ENCODE measurements at regions not wholly inside any gene's neighbourhood (a gene's known extent, or its start where the extent isn't known, plus 50 kb on each side); places are given as distances from the start of the nearest gene placed in this dataset.

DNA sequence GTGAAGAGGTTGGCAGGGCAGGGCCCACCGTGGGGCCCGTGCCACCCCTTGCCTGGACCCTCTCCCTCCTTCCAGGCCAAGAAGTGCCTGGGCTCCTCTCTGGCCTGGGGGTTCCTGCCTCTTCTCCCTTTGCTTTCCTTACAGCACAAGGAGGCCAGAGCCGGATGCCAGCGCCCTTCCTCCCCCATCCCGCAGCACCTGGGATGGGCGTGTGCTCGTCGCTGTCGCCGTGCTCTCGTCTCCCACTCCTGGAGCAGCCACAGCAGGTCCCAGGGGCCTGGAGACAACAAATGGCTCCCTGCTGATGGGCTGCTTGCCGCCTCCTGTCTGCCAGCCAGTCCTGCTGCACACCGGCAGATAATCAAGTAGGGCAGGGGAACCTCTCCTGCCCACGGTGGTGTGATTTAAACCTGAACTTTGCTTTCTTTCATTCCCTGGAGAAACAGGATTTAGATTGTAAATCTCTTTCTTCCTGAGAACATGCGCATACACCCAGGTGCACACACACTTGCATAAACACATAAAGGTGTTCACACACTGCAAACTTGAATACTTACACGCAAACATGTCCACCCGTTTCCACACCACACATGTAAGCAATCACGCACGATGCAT is 50.8 kb upstream of the POU3F1 start:
- no peak overlapping the region for H3K4me3 Mint-ChIP-seq (ENCODE audit: unreplicated experiment)
- BruUV-seq (replicated peaks), result no TSS peak
- no peaks in the 10 kb centered on the region for H3K27me3 Mint-ChIP-seq (ENCODE audit: insufficient read depth, unreplicated experiment)
- DNase-seq (ENCODE audit: unreplicated experiment), result no peak
- intact Hi-C loops (cut with micrococcal nuclease), result no loop called here
- H3K27ac Mint-ChIP-seq (ENCODE audit: low read depth, unreplicated experiment), result no peak overlapping the region
- ChIA-PET POLR2A (interaction anchor here (0.6 kb wide), 1 partner anchor 20 kb away, joined by 3 read pairs; no protein-coding TSS in a partner anchor), CTCF (interaction anchor here (0.7 kb wide), 1 partner anchor 13 kb away, joined by 3 read pairs; no protein-coding TSS in a partner anchor)
- no peaks in the 10 kb centered on the region for H3K4me1 Mint-ChIP-seq (ENCODE audit: insufficient read depth, unreplicated experiment)
- H3K36me3 Mint-ChIP-seq (ENCODE audit: insufficient read depth, unreplicated experiment), result no peaks in the 10 kb centered on the region
- TF ChIP-seq, protein P1, sequence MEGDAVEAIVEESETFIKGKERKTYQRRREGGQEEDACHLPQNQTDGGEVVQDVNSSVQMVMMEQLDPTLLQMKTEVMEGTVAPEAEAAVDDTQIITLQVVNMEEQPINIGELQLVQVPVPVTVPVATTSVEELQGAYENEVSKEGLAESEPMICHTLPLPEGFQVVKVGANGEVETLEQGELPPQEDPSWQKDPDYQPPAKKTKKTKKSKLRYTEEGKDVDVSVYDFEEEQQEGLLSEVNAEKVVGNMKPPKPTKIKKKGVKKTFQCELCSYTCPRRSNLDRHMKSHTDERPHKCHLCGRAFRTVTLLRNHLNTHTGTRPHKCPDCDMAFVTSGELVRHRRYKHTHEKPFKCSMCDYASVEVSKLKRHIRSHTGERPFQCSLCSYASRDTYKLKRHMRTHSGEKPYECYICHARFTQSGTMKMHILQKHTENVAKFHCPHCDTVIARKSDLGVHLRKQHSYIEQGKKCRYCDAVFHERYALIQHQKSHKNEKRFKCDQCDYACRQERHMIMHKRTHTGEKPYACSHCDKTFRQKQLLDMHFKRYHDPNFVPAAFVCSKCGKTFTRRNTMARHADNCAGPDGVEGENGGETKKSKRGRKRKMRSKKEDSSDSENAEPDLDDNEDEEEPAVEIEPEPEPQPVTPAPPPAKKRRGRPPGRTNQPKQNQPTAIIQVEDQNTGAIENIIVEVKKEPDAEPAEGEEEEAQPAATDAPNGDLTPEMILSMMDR (IDR thresholded peaks at IDR 0.05; ENCODE audit: unreplicated experiment), result no peak
- no peaks in the 10 kb centered on the region for H3K9me3 Mint-ChIP-seq (ENCODE audit: unreplicated experiment)
